ENCODE measurements at regions not wholly inside any gene's neighbourhood (a gene's known extent, or its start where the extent isn't known, plus 50 kb on each side); places are given as distances from the start of the nearest gene placed in this dataset.
"Not testable (repeated sequence)": the region's sequence is repeated elsewhere in the genome, so short reads cannot be mapped to it uniquely, and the experiment has no call there.

DNA sequence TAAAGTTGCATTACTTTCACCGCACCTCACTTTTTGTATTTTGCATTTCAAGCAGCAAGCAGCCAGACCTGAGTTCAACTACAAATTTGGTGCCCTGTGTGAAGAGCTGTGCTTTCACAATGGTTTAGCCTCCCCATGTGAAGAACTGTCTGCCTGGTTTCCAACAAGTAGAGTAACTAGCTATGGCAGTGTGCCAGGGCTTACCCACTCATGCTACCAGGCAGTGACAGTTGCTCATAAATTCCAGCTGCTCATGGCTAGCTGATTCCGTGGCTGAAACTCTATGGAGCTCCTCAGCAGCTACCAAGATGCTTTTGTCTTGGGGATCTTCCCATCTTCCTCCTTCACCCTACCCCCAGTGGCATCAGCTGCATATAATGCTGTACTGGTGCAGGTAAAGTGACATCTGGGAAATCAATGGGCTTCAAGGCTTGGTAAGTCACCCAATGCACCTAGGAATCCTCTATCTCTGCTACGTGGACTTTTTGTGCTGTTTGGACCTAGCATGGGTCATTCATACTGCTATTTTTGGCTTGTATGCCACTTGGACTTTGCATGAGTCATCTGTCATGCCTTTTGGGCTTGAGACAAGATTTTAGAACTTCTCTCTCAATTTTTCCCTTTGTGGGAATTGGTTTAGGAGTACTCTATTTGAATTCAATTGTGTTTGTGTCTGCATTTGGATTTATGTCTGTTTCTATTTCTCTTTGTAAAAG, 176.5 kb upstream of the GJE1 start:
- Histone ChIP-seq H3K27ac (no peak overlapping the region), H3K27me3 (no peaks in the 10 kb centered on the region), H3K9me3 (no peaks in the 10 kb centered on the region), H3K4me3 (no peak overlapping the region), H3K4me1 (peaks cover 0 to 5% of the 10 kb centered on the region in 2 donors), H3K36me3 (no peaks in the 10 kb centered on the region)
- TF ChIP-seq, protein P1, sequence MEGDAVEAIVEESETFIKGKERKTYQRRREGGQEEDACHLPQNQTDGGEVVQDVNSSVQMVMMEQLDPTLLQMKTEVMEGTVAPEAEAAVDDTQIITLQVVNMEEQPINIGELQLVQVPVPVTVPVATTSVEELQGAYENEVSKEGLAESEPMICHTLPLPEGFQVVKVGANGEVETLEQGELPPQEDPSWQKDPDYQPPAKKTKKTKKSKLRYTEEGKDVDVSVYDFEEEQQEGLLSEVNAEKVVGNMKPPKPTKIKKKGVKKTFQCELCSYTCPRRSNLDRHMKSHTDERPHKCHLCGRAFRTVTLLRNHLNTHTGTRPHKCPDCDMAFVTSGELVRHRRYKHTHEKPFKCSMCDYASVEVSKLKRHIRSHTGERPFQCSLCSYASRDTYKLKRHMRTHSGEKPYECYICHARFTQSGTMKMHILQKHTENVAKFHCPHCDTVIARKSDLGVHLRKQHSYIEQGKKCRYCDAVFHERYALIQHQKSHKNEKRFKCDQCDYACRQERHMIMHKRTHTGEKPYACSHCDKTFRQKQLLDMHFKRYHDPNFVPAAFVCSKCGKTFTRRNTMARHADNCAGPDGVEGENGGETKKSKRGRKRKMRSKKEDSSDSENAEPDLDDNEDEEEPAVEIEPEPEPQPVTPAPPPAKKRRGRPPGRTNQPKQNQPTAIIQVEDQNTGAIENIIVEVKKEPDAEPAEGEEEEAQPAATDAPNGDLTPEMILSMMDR (IDR thresholded peaks at IDR 0.05), result no peak
- DNase-seq (ENCODE audit: low spot score), result no peak

DNA sequence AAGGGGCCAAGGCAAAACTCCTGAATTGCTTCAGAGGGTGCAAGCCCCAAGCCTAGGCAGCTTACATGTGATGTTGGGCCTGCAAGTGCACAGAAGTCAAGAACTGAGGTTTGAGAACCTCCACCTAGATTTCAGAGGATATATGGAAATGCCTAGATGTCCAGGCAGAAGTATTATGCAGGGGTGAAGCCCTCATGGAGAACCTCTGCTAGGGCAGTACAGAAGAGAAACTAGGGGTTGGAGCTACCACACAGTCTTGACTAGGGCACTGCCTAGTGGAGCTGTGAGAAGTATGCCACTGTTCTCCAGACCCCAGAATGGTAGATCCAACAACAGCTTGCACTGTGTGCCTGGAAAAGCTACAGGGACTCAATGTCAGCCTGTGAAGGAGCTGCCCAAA, 179.7 kb upstream of the GJE1 start:
- H3K36me3 ChIP-seq, result no peaks in the 10 kb centered on the region
- no peaks in the 10 kb centered on the region for H3K27me3 ChIP-seq
- no peak for DNase-seq (ENCODE audit: low spot score)
- H3K4me1 ChIP-seq, result peaks cover 0 to 5% of the 10 kb centered on the region in 2 donors
- H3K27ac ChIP-seq, result no peak overlapping the region
- TF ChIP-seq, protein P1 (IDR thresholded peaks at IDR 0.05), result no peak
- H3K9me3 ChIP-seq, result no peaks in the 10 kb centered on the region
- no peak overlapping the region for H3K4me3 ChIP-seq

DNA sequence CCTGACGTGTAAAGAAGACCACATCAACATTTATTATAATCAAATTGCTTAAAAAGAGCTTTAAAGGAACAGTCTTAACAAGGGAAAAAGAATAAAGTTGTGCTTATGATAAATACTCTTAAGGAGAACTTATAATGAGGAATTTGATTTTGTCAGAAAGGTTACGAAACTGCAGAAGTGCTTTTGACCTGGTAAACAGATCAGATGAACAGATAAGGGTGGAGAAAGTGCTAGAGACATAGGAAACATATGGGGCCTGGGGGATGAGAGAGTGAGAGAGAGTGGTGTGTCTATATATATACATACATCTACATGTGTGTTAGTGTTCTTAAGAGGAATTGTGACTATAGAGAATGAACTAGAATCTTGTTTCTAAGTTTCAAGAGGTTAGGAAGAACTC, 186.2 kb upstream of the GJE1 start:
- Histone ChIP-seq H3K36me3 (no peaks in the 10 kb centered on the region), H3K4me3 (no peak overlapping the region), H3K9me3 (peaks cover 0 to 18% of the 10 kb centered on the region in 2 donors), H3K27ac (no peak overlapping the region), H3K4me1 (no peaks in the 10 kb centered on the region), H3K27me3 (no peaks in the 10 kb centered on the region)
- no peak for DNase-seq (ENCODE audit: low spot score)
- TF ChIP-seq, protein P1 (IDR thresholded peaks at IDR 0.05), result no peak

DNA sequence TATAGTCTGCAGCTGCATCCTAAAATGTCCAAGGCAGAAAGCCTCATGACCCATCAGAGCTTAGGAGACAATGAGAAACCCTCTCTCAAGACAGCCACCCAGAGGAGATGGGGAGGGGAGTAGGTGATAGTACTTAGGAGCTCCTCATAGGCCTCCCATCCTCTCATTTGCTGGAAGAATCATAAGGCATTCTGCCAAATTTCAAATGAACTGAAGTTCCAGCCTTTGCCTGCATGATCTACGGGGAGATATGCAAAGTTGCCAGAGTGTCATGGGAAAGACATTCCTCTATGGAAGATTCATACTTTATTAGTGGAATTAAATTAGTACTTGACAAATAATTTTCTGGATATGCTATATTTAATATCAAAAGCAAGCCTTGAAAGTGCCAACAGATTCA, 194.1 kb upstream of the GJE1 start:
- Histone ChIP-seq H3K27ac (no peak overlapping the region), H3K36me3 (no peaks in the 10 kb centered on the region), H3K4me3 (no peak overlapping the region), H3K4me1 (no peaks in the 10 kb centered on the region), H3K9me3 (peaks cover 0 to 12% of the 10 kb centered on the region in 2 donors), H3K27me3 (no peaks in the 10 kb centered on the region)
- TF ChIP-seq, protein P1 (IDR thresholded peaks at IDR 0.05), result no peak
- DNase-seq (ENCODE audit: low spot score), result no peak

DNA sequence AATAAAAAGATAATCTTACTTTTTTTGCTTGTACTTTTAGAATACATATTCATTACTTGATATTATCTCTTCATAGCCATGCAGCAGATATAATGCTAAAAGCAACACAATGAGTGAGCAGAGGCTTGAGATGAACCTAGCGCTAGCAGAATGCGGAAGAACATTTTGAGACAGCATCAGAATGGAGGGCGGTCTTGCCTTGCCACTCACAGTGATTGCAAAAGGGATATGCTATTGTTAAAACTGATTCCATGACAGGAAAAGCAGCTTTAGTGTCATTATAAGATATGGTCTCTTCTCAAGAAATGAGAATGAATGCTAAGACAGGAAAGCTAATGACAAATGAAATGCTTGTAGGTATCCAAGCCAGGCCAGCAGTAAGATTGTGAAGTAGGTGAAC, 200.0 kb upstream of the GJE1 start:
- Histone ChIP-seq H3K36me3 (no peaks in the 10 kb centered on the region), H3K27ac (no peak overlapping the region), H3K4me1 (no peaks in the 10 kb centered on the region), H3K27me3 (no peaks in the 10 kb centered on the region), H3K9me3 (no peaks in the 10 kb centered on the region), H3K4me3 (no peak overlapping the region)
- no peak for DNase-seq (ENCODE audit: low spot score)
- TF ChIP-seq, protein P1 (IDR thresholded peaks at IDR 0.05), result no peak

DNA sequence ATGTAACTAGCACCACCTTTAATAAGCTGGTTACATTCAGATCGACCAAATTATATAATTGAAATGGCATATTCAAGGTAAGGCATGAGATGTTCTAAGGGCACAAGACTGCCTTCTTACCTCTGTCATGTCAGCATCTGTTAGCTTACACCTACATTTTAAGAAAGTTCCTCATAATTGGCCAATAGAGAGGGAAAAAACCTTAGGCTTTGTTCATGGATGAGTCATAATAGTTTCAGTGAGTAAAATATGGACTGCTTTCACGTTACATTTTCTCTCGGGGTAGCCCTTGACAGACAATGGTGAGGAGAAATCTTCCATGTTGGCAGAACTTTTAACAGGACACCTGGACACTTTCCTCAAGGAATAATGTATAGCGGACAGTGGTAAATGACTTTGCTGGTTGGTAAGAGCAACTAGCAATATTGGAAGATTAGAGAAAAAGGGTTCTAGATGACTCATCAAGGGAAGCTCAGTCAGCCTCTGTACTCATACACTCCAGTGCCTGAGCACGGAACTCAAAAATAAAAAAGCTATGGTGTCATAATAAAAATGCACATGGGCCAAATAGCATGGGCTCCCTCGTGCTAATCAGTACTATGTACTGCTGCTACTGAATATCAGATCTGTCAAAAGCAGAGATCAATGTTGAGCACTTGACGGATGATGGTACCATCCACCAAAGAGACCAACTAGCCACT, 206.4 kb upstream of the GJE1 start:
- H3K36me3 ChIP-seq; H3K27me3 ChIP-seq; H3K9me3 ChIP-seq; H3K4me1 ChIP-seq; H3K27ac ChIP-seq; DNase-seq (ENCODE audit: low spot score); H3K4me3 ChIP-seq: not testable (repeated sequence)

Measured in right atrium auricular region (tissue), 2 donors.